Activated T-cell treated with anti-CD3 and anti-CD28 coated beads, Interleukin-2, amount 50 U/mL, for 1 hour (primary cell): ENCODE measurements at regions not wholly inside any gene's neighbourhood (a gene's known extent, or its start where the extent isn't known, plus 50 kb on each side); places are given as distances from the start of the nearest gene placed in this dataset.

Experiments
- DNase-seq: peaks from one replicate; pipeline ENCODE4 v3.0.0-alpha.2; 2020

- DNase-seq: no peak
Observed at GRCh38 chr4:8696369-8697127, 104.0 kb downstream of the CPZ start.

- no peak for DNase-seq
Observed at GRCh38 chr4:8695237-8696219, 103.0 kb downstream of the CPZ start.

GRCh38 chr4:8694651-8695151 lies 102.1 kb downstream of the CPZ start:
- no peak for DNase-seq

- no peak for DNase-seq
Observed at GRCh38 chr4:8694226-8694625, 101.7 kb downstream of the CPZ start.

- DNase-seq: no peak
Observed at GRCh38 chr4:8691151-8691775, 98.7 kb downstream of the CPZ start.

- no peak for DNase-seq
Observed at GRCh38 chr4:8690216-8691150, 97.9 kb downstream of the CPZ start.

- DNase-seq: no peak
Observed at GRCh38 chr4:8689741-8690140, 97.2 kb downstream of the CPZ start.

- DNase-seq: no peak
Observed at GRCh38 chr4:8688908-8689445, 96.4 kb downstream of the CPZ start.

GRCh38 chr4:8688041-8688907 lies 95.7 kb downstream of the CPZ start:
- no peak for DNase-seq

GRCh38 chr4:8687083-8687482 lies 94.5 kb downstream of the CPZ start:
- DNase-seq: no peak

GRCh38 chr4:8685831-8686230 lies 93.3 kb downstream of the CPZ start:
- DNase-seq: no peak

- DNase-seq: no peak
Observed at GRCh38 chr4:8683462-8683861, 90.9 kb downstream of the CPZ start.

GRCh38 chr4:8682725-8683124 lies 90.2 kb downstream of the CPZ start:
- no peak for DNase-seq

- DNase-seq: no peak
Observed at GRCh38 chr4:8682296-8682695, 89.7 kb downstream of the CPZ start.

GRCh38 chr4:8681391-8681790 lies 88.8 kb downstream of the CPZ start:
- no peak for DNase-seq

- DNase-seq: no peak
Observed at GRCh38 chr4:8679032-8679431, 86.5 kb downstream of the CPZ start.

GRCh38 chr4:8676676-8677075 lies 84.1 kb downstream of the CPZ start:
- DNase-seq: no peak

- DNase-seq: no peak
Observed at GRCh38 chr4:8675906-8676305, 83.3 kb downstream of the CPZ start.

- DNase-seq: no peak
Observed at GRCh38 chr4:8675383-8675782, 82.8 kb downstream of the CPZ start.

GRCh38 chr4:8674311-8674885 lies 81.8 kb downstream of the CPZ start:
- DNase-seq: no peak
